ENCODE measurements at regions not wholly inside any gene's neighbourhood (a gene's known extent, or its start where the extent isn't known, plus 50 kb on each side); places are given as distances from the start of the nearest gene placed in this dataset.
"Not testable (repeated sequence)": the region's sequence is repeated elsewhere in the genome, so short reads cannot be mapped to it uniquely, and the experiment has no call there.

DNA sequence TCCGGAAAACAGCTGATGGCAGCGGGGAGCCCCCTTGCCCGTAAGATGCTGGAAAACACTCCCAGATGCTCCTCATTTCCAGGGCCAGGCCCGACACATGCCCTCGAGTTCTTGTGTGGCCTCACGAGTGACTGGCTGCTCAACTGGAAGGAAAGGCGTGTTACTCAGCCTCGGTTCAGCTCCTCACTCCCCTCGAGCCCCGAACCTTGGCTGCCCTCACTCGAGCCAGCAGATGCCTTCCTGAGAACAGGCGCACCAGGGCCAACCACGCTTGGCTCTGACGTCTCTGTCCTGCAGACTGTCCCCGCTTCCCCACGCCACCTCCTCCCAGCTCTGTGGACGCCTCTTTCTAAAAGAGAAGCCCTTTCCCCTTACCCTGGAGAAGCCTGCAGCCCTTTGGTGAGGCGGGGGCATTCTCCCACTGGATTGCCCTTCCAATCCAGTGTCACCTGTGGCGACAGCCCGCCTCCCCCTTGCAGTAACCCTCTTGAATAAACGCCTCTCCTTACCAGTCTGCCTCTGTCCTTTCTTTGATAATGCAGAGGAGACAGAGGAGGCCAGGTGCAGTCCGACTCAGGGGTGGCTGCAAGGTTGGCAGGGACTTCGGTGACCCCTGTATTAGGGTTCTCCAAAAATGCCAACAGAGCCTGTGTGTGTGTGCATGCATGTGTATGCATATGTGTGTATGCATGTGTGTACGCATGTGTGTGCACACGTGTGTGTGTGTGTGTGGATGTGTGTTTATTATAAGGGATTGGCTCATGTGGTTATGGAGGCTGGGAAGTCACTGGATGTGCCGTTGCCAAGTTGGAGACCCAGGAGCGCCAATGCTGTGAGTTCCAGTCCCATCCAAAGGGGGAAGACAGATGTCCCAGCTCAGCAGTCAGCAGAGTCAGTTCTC lies 166.3 kb downstream of the KIF26A start:
- no peak for DNase-seq (ENCODE audit: low spot score)

DNA sequence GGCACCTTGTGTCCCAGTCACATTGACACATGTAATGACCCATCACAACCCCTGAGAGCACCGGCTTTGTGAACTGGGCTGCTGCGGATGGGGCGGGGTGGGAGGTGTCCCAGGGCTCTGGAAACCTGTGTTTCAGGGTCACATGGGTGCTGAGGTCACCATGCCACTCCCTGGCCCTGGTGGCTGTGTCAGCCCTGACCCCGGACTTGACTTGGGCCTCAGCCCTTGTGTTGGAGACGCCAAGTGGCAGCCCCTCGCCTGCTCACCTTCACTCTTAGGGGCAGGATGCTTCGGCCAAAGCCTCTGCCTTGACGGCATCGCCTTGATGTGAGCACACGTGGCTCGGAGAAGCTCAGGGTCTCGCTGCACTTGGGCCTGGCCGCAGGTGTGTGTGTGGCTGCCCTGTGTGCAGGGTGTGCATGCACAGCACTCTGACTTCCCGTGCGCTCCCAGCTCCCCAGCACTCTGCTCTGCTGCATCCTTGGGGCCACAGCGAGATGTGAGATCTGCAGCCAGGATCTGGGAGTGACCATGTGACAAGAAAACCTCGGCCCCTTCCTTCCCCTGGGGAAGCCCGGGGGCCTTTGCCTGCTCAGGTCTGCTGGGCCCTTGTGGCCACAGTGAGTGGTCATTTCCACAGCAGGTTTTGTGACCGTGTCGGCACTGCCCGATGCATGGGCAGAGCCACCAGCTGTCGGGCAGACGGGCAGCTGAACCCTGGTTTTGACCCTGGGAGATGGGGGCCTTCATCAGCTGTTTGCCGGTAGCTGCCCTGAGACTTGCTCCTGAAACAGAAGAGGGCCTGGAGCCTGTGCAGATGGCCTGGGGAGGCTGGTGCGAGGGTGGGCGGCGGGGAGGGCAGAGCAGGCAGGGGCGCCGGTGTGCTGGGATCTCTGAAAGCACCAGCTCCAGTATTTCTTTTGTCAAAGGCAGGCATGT lies 167.4 kb downstream of the KIF26A start:
- DNase-seq (ENCODE audit: low spot score), result no peak

GRCh38 chr14:104306450-104307040 lies 168.2 kb downstream of the KIF26A start:
- DNase-seq (ENCODE audit: low spot score), result no peak

- no peak for DNase-seq (ENCODE audit: low spot score)
Observed at GRCh38 chr14:104307246-104307626, 168.8 kb downstream of the KIF26A start.

GRCh38 chr14:104307627-104308401 lies 169.4 kb downstream of the KIF26A start:
- DNase-seq (ENCODE audit: low spot score), result no peak

DNA sequence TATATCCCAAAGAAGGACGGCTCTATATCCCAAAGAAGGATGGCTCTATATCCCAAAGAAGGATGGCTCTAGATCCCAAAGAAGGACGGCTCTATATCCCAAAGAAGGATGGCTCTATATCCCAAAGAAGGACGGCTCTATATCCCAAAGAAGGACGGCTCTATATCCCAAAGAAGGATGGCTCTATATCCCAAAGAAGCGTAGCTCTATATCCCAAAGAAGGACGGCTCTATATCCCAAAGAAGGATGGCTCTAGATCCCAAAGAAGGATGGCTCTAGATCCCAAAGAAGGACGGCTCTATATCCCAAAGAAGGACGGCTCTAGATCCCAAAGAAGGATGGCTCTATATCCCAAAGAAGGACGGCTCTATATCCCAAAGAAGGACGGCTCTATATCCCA lies 170.1 kb downstream of the KIF26A start:
- DNase-seq (ENCODE audit: low spot score), result not testable (repeated sequence)

DNA sequence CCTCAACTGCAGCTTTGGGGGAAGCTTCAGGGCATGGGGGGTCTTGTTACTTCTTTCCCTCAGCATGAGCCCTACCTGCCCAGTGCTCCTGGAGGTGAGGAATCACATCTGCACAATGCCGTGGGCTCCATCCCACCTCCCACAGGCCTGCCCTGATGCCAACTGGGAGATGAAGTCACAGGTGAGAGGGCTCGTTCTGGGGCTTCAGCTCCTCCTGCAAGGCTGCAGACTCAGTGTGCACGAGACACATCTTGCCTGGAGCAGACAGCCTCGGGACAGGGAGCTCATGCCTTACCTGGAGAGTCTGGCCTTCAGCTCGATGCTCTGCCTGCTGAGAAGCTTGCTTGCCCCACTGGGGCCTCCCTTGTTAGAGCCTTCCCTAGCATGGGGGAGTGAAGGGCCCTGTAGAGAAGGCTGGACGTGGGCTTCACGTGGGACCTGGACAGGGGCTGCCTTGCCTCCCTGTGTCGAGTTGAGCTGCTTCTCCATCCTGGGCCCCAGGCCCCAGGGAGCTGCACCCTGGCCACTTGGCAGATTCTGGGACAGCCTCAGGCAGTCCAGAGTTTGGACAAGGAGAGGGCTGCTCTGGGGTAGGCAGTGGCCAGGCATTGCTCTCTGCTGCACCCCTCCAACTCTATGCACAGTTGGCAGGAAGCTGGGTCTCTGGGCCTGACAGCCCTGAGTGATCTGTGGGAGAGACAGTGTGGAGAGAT lies 171.4 kb downstream of the KIF26A start:
- no peak for DNase-seq (ENCODE audit: low spot score)

GRCh38 chr14:104311358-104311757 lies 173.0 kb downstream of the KIF26A start:
- DNase-seq (ENCODE audit: low spot score), result no peak

DNA sequence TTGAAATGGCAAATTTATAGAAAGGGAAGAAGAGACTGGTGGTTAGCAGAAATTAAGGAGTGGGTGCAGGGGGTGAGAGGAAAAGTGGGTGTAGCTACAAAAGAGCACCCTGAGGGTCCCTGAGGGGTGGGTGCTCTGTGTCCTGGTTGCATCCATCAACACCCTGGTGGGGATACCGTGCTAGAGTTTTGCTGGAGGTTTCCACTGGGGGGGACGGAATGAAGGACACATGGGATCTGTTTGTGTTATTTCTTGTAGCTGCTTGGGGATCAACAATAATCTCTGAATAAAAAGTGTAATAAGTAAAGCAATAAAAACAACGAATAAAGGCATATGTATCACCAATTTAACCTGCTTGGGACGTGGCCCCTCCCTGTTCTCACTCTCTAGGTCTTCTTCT lies 175.3 kb downstream of the KIF26A start:
- no peak for DNase-seq (ENCODE audit: low spot score)

DNA sequence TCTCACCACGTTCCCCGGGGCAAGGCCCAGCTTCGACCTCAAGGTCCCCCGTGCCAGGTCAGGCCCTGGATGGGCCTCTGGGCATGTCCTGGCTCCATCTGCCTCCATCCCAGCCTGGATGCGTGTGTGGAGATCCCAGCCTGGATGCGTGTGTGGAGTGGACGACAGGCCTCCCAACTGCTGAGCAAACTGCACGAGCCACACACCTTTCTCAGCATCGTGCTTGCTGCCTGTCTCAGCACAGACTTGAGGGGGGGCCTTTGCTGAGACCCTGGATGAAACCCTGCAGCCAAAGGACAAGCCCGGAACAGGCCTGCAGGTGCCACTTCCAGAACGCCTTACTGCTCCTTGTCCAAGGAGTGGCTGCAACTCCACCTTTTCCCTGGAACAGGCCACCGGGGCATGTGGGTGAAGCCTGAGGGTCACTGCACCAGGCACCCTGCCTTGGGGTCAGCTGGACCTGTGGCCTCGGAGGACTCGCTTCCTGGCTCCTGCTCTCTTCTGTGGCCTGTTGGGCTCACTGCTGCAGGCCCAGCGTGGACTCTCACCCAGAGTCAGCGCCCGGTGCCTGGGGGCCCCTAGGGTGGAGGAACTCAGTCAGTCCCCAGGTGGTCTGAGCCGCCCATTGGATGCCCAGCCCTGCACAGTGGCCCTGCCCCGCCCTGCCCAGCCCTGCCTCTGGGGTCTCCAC lies 176.0 kb downstream of the KIF26A start:
- DNase-seq (ENCODE audit: low spot score), result no peak

- no peak for DNase-seq (ENCODE audit: low spot score)
Observed at GRCh38 chr14:104315169-104315568, 176.8 kb downstream of the KIF26A start.

DNA sequence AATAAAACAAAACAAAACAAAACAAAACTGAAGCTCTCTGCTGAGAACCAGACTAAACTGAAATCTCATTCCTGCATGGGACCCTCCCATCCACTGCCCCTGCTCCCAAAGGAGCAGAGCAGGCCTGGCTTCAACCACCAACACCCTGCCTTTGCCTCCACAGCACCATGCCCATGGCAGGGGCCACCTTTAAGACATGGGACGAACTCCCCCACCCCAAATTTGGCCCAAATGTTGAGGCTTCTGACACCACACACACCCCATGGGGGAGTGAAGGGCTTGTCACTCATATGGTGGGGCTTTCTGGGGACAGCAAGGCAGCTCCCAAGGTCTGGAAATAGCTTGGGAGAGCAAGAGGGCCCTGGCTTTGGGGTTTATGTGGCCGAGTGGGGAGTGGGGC lies 177.2 kb downstream of the KIF26A start:
- no peak for DNase-seq (ENCODE audit: low spot score)

GRCh38 chr14:104316121-104316722 lies 177.8 kb downstream of the KIF26A start:
- no peak for DNase-seq (ENCODE audit: low spot score)

GRCh38 chr14:104316723-104317491 lies 178.5 kb downstream of the KIF26A start:
- DNase-seq (ENCODE audit: low spot score), result no peak

- DNase-seq (ENCODE audit: low spot score), result no peak
Observed at GRCh38 chr14:104317492-104317805, 179.1 kb downstream of the KIF26A start.

DNA sequence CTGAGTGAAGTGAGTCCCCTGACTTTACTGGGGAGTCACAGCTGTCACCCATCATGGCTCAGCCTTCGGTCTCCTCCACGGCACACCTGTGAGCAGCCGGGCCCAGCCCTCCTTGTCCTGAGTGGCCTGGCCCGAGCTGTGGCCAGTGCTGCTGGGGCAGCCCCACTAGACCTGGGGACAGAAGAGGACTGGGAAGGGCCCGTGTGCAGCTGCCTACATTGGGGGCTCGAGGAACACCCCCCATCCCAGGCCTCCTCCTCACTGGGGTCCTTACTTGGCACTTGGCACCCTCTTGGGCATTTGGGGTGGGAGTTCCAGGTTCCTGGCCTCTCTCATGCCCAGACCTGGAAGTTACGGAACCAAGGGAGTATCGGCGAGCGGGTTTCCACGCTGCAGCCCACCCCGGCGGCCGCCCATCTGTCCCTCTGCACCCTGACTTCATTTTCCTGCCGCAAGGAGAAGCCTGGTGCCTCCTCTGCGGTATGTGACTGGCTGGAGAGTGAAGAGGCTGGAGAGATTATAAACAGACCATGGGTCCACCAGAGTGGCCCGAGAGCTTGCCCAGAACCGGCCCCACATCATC lies 179.7 kb downstream of the KIF26A start:
- no peak for DNase-seq (ENCODE audit: low spot score)

- DNase-seq (ENCODE audit: low spot score), result no peak
Observed at GRCh38 chr14:104318558-104319490, 180.4 kb downstream of the KIF26A start.
